GM18873 (cell line): ENCODE measurements at regions not wholly inside any gene's neighbourhood (a gene's known extent, or its start where the extent isn't known, plus 50 kb on each side); places are given as distances from the start of the nearest gene placed in this dataset.

Source experiments
- ATAC-seq: cut with Tn5 transposase; IDR thresholded peaks from one replicate; pipeline ENCODE4 v1.9.1; 2021; ENCODE audit warnings: mild to moderate bottlenecking, moderate library complexity, moderate number of reproducible peaks; ENCODE audit not compliant: unreplicated experiment, low FRiP score

GRCh38 chr3:159766563-159767185 is 222.0 kb upstream of the IL12A start:
- no peak for ATAC-seq

- no peak for ATAC-seq
These were observed 217.6 kb upstream of the IL12A start for GRCh38 chr3:159770998-159771397.

- no peak for ATAC-seq
These were observed 216.6 kb upstream of the IL12A start for GRCh38 chr3:159771865-159772611.

GRCh38 chr3:159773706-159774105 is 214.9 kb upstream of the IL12A start:
- ATAC-seq = no peak

GRCh38 chr3:159775372-159775961 is 213.2 kb upstream of the IL12A start:
- ATAC-seq = no peak

GRCh38 chr3:159776779-159777178 is 211.9 kb upstream of the IL12A start:
- no peak for ATAC-seq

GRCh38 chr3:159779883-159780282 is 208.8 kb upstream of the IL12A start:
- no peak for ATAC-seq

- no peak for ATAC-seq
These were observed 206.8 kb upstream of the IL12A start for GRCh38 chr3:159781867-159782266.

GRCh38 chr3:159782724-159783421 is 205.8 kb upstream of the IL12A start:
- no peak for ATAC-seq

- ATAC-seq = no peak
These were observed 204.6 kb upstream of the IL12A start for GRCh38 chr3:159783780-159784742.

- ATAC-seq = no peak
These were observed 203.3 kb upstream of the IL12A start for GRCh38 chr3:159785273-159785708.

- no peak for ATAC-seq
These were observed 202.0 kb upstream of the IL12A start for GRCh38 chr3:159786489-159787177.

- no peak for ATAC-seq
These were observed 201.5 kb upstream of the IL12A start for GRCh38 chr3:159787178-159787574.

- no peak for ATAC-seq
These were observed 200.8 kb upstream of the IL12A start for GRCh38 chr3:159787794-159788205.

GRCh38 chr3:159788291-159788690 is 200.3 kb upstream of the IL12A start:
- no peak for ATAC-seq

GRCh38 chr3:159789017-159789416 is 199.6 kb upstream of the IL12A start:
- ATAC-seq = no peak

GRCh38 chr3:159789742-159790635 is 198.6 kb upstream of the IL12A start:
- ATAC-seq = no peak

- ATAC-seq = no peak
These were observed 197.3 kb upstream of the IL12A start for GRCh38 chr3:159791336-159791735.
